GM21423 (cell line): ENCODE measurements at regions not wholly inside any gene's neighbourhood (a gene's known extent, or its start where the extent isn't known, plus 50 kb on each side); places are given as distances from the start of the nearest gene placed in this dataset.

Experiments used
- ATAC-seq: cut with Tn5 transposase; IDR thresholded peaks from one replicate; pipeline ENCODE4 v1.9.1; 2021; ENCODE audit warnings: mild to moderate bottlenecking, moderate library complexity; ENCODE audit not compliant: unreplicated experiment

GRCh38 chr21:27156666-27157065, 189.8 kb upstream of the ADAMTS5 start:
- no peak for ATAC-seq

GRCh38 chr21:27155130-27155500, 188.2 kb upstream of the ADAMTS5 start:
- no peak for ATAC-seq

GRCh38 chr21:27154451-27155129, 187.7 kb upstream of the ADAMTS5 start:
- ATAC-seq = no peak

- ATAC-seq = no peak
Observed at GRCh38 chr21:27152996-27153395, 186.1 kb upstream of the ADAMTS5 start.

DNA sequence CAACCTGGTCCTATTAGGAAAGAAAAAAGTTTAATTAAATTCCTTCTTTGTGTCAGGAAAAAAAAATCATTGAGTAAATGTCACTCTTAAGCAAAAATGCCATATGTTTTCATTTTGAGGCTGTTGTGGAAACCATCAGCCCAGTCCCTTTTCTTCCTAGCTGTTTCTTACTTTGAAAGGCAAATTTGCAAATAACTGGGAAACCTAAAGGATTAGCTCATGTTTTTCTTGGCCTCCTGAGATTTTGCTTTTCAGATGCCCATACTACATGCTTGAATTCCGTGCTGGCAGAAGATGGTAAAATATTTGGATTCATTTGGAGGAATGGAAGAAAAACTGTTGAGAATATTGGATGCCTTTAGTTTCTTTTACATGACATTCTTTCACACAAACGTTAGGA, 182.1 kb upstream of the ADAMTS5 start:
- no peak for ATAC-seq

GRCh38 chr21:27146268-27146667, 179.4 kb upstream of the ADAMTS5 start:
- ATAC-seq = no peak

GRCh38 chr21:27145134-27145798, 178.4 kb upstream of the ADAMTS5 start:
- no peak for ATAC-seq

DNA sequence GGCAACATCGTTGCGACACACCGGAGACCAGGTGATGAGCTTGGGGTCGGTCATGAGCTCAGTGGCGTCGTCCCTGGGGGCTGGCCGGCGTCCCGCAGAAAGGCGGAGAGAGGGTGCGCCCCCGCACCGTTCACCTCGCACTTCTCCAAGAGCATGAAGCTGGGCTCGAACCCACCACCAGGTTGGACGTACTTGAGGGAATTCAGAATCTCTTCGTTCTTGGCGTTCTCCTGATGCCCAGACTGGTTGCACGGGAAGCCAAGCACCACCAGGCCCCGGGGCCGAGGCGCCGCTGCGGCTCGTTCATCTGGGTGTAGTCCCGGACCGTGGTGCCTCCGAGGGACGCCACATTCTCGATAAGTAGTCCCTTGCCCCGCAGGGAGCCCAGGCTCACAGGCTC, 176.6 kb upstream of the ADAMTS5 start:
- ATAC-seq = no peak

DNA sequence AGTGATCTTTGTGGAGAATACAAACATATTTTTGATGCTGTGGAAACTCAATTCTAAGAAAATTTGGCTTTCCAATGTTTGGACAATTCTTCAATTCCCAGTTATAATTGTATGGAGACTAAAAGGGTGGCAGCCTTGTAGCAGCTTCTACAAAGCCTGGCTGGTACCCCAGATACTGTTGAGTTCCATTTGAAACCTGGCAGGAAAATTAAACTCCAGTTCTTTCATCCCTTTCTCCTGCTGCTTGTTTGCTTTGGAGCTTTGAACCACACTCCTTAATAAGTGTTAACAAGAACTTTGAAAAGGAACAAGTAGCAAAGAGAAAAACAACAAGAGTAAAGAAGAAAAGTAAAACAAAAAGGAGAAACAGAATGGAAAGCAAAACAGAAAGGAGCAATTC, 172.6 kb upstream of the ADAMTS5 start:
- no peak for ATAC-seq

DNA sequence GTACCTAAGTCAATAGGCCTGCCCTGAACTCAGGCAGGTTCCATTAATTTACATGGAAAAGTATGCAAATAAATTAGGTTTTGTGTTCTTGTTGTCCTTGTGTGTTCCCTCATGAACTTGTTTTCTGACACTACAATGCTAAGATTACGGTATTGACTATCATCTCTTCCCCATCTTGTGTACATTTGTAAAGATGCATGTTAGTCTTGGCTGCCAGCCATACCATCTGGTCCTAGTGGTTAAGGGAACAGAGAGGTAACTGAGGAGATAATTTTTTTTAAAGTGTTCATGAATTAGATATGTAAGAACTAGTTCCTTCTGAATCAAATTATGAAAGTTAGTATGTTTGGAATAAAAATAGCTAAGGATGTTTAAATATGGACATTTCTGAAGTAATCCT, 167.6 kb upstream of the ADAMTS5 start:
- ATAC-seq = no peak

DNA sequence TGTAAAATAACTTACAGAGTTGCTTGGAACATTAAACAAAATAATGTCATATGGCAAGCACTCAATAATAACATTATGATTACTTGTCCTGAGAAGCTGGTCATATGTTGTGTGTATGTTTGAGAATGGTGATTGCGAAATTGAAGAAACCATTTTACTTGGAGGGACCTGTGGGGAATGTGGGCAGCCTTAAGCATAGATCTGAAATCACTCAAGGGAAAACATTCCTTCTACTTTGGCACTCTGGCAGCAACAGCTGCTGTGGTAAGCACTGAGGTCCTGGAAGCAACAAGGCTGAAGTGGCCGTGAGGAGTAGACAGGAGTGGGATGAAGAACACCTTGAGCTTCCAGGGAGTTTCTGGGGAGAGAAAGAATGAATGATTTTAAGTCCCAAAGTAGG, 165.4 kb upstream of the ADAMTS5 start:
- no peak for ATAC-seq

GRCh38 chr21:27130154-27130553, 163.3 kb upstream of the ADAMTS5 start:
- no peak for ATAC-seq

DNA sequence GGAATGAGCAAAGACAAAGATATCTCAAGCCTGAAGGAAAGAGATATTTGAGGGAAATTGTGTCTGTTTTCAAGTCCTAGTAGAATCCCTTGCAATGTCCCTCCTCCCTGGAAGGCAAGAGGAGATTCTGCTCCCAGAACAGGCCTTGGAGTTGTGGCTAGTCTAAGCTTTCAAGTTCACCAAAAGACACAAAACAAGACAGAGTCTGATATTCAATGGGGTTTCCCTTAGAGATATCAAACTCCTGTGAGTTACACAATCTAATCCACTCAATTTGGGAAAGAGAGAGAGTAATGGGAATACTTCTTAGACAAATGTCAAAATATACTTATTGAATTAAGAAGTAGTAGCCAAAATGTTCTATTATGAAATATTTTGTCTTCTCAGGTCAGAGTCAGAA, 162.8 kb upstream of the ADAMTS5 start:
- ATAC-seq = no peak

DNA sequence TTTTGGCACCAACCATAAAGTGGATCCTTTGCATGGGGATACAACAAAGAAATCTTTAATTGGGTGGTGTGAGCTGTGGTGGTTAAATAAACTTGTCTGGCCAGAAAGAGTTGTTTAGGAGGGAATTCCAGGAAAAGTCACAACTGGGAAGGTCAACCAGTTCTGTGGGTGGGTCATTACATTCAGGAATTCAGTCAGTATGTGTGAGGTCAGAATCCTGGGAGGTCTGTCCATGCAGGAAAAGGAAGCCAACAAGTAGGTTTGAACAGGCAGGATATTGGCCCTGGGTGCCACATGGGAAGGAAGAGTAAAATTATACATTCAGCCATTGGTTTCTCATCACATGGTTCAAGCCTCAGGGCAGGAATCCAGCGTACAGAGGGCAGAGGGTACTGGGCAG, 162.3 kb upstream of the ADAMTS5 start:
- no peak for ATAC-seq

DNA sequence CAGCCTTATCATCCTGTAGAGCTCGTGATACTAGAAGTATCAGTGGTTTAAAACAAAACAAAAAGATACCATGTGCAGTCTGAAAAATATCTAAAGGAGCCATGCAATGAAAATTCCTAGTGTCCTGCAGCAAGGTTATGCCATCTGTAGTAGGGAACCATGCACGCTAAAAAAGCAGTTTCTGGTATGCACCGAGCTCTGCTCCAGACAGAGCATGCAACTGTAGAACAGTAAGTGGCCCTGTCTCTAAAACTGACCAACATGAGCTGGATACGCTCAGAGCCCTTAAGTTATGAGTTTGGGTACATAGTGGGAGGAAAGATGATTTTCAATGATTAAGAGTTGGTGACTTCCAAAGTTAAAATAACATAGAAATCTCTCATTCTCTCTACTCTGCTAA, 159.3 kb upstream of the ADAMTS5 start:
- no peak for ATAC-seq

DNA sequence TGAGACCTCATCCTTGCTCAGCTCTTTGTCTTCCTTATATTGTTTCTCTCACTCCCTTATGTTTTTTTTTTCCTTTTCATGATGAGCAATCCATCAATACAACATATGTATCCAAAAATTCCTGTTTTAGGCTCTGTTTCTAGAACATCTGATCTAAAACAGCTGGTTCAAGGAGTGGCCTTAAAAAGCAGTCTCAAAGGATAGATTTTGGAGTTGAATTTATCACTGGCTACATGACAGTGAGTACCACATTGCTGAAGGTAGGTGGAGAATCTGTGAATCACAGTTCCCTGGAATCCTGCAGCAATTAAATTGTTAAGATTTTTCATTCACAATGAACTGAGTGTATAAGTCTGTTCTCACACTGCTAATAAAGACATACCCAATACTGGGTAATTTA, 155.8 kb upstream of the ADAMTS5 start:
- no peak for ATAC-seq

GRCh38 chr21:27114111-27114510, 147.2 kb upstream of the ADAMTS5 start:
- no peak for ATAC-seq

DNA sequence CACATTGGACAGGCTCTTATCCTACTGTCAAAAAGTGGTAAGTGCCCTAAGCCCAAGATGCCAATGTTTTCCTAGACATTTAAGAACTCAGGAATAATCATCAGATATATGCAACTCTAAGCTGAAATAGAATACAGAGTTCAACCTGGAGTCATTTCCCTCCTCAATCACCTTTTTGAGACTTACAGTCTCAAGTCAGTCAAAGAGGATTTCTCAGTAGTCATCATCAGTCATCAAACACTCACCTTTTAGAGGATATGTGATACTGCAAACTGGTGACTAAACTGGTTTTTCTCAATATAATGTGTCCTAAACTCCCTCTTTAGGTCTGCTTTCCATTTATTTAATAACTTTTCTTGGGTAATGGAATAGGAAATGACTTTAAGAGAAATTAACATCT, 145.3 kb upstream of the ADAMTS5 start:
- no peak for ATAC-seq

- no peak for ATAC-seq
Observed at GRCh38 chr21:27110956-27111355, 144.1 kb upstream of the ADAMTS5 start.

DNA sequence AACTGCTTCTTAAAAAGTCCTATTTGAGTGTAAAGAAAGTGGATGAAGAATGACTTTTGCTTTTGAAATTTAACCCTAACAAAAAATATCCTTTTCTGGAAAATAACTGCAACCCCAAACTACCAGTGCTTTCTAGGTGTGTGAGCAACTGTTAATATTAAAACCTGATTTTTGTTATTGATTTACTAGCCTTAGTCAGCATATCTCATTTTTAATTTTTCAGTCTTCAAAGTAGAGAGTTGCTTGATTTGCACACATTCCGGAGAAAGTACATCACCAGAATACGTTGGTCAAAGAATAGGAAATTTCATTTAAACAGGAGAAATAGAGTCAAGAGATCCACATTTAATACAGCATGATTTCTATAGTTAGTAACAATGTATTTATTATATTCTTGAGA, 141.8 kb upstream of the ADAMTS5 start:
- ATAC-seq = no peak

GRCh38 chr21:27108228-27108627, 141.3 kb upstream of the ADAMTS5 start:
- ATAC-seq = no peak

GRCh38 chr21:27104846-27105431, 138.1 kb upstream of the ADAMTS5 start:
- no peak for ATAC-seq

DNA sequence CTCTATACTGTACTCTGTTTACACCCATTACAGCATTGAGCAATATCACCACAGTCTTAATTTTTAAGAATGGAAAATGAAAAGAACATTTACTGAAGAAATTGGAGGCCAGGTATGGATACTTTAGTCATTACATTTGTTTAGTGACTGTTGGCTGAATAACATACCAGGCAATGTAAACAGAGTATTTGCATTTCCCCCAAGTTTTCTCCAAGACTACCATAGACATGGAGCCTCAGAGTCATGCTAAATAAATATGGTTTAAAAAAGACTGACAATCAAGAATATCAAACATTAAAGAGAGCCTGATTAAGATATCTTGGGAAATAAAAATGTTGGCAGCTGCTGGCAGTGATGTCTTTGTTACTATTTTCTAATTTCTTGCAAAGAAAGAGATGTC, 136.9 kb upstream of the ADAMTS5 start:
- ATAC-seq = no peak
